Mesothelial cell of epicardium (in vitro differentiated cells): ENCODE measurements at regions not wholly inside any gene's neighbourhood (a gene's known extent, or its start where the extent isn't known, plus 50 kb on each side); places are given as distances from the start of the nearest gene placed in this dataset.

Experiments
- DNase-seq, 2 experiments: peaks; one replicate each; pipeline ENCODE4 v3.0.0; 2021; ENCODE audit warnings: low spot score in 2 of 2; ENCODE audit not compliant: unreplicated experiment in 2 of 2
- H3K27ac Mint-ChIP-seq: 2 replicates; pipeline ENCODE4 v1.8.0; 2021; ENCODE audit warnings: mixed read lengths
- H3K27me3 Mint-ChIP-seq: 2 replicates; pipeline ENCODE4 v1.8.0; 2021; ENCODE audit warnings: low read depth, mixed read lengths
- H3K36me3 Mint-ChIP-seq: 2 replicates; pipeline ENCODE4 v1.8.0; 2021; ENCODE audit warnings: mixed read lengths
- H3K4me1 Mint-ChIP-seq: 2 replicates; pipeline ENCODE4 v1.8.0; 2021; ENCODE audit warnings: mixed read lengths
- H3K4me3 Mint-ChIP-seq: 2 replicates; pipeline ENCODE4 v1.8.0; 2021; ENCODE audit warnings: mild to moderate bottlenecking, moderate library complexity, mixed read lengths
- H3K9me3 Mint-ChIP-seq: 2 replicates; pipeline ENCODE4 v1.8.0; 2021; ENCODE audit warnings: mixed read lengths
- TF ChIP-seq, protein P1 (sequence below): fragments of 200-600 bp; sonication (generic); IDR thresholded peaks from one replicate; pipeline ENCODE4 v1.5.0; 2021; ENCODE audit warnings: antibody characterized with exemption; ENCODE audit not compliant: unreplicated experiment

DNA sequence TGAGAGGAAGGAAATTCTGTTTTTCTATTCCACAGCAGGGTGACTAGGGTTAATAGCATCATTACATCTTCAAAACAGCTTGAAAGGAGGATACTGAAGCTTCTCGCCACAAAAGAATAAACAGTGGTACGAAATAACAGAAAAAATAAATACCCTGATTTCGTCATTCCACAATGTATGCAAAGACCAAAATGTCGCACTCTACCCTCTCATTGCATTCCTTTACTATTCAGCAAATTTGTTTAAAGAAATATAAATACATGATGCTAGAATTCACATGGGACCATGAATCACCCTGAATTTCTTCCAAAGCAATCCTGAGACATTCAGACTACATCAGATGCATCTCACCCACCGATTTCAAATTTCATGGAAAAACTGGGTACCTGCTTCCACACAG is 112.3 kb upstream of the TOP3B start:
- Mint-ChIP-seq H3K27ac (no peak overlapping the region), H3K4me1 (no peaks in the 10 kb centered on the region), H3K4me3 (no peak overlapping the region), H3K27me3 (peaks cover 91% of the 10 kb centered on the region), H3K9me3 (no peaks in the 10 kb centered on the region), H3K36me3 (no peaks in the 10 kb centered on the region)
- no peak for DNase-seq
- TF ChIP-seq, protein P1, sequence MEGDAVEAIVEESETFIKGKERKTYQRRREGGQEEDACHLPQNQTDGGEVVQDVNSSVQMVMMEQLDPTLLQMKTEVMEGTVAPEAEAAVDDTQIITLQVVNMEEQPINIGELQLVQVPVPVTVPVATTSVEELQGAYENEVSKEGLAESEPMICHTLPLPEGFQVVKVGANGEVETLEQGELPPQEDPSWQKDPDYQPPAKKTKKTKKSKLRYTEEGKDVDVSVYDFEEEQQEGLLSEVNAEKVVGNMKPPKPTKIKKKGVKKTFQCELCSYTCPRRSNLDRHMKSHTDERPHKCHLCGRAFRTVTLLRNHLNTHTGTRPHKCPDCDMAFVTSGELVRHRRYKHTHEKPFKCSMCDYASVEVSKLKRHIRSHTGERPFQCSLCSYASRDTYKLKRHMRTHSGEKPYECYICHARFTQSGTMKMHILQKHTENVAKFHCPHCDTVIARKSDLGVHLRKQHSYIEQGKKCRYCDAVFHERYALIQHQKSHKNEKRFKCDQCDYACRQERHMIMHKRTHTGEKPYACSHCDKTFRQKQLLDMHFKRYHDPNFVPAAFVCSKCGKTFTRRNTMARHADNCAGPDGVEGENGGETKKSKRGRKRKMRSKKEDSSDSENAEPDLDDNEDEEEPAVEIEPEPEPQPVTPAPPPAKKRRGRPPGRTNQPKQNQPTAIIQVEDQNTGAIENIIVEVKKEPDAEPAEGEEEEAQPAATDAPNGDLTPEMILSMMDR, result no peak

DNA sequence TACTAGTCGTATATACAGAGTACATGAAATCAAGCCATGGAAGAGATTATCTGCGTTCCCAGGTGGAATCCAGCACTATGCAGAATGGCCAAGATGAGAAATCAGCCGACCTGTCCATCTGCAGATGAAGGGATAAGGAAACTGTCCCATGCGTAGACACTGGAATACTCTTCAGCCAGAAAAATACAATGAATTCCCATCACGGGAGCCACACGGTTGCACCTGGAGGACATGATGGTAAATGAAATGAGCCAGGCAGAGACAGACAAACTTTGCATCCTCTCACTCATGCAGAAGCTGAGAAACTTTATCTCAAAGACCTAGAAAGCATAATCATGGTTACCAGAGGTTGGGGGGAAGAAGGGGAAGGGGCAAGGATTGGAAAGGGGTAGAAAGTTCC is 111.9 kb upstream of the TOP3B start:
- TF ChIP-seq, protein P1, result no peak
- H3K27ac Mint-ChIP-seq, result no peak overlapping the region
- H3K4me3 Mint-ChIP-seq, result no peak overlapping the region
- DNase-seq, result no peak
- H3K36me3 Mint-ChIP-seq, result no peaks in the 10 kb centered on the region
- H3K4me1 Mint-ChIP-seq, result no peaks in the 10 kb centered on the region
- peaks cover 92% of the 10 kb centered on the region for H3K27me3 Mint-ChIP-seq
- no peaks in the 10 kb centered on the region for H3K9me3 Mint-ChIP-seq

DNA sequence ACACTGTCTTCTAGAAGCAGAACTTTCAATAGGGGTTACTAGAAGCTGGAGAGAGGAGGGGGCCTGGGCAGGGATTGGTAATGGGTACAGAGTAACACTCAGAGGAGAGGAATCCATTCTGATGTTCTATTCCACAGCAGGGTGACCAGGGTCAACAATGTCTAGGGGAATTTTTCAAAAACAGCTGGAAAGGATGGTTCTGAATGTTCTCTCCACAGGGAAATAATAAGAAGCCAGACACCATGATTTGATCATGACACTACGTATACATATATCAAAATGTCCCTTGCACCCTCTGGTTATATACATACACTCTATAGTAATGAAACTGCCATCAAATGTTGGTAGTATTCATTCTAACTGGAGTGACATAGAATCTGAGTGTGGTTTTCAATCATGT is 111.2 kb upstream of the TOP3B start:
- H3K27me3 Mint-ChIP-seq, result peaks cover 93% of the 10 kb centered on the region
- H3K4me3 Mint-ChIP-seq, result no peak overlapping the region
- H3K4me1 Mint-ChIP-seq, result no peaks in the 10 kb centered on the region

DNA sequence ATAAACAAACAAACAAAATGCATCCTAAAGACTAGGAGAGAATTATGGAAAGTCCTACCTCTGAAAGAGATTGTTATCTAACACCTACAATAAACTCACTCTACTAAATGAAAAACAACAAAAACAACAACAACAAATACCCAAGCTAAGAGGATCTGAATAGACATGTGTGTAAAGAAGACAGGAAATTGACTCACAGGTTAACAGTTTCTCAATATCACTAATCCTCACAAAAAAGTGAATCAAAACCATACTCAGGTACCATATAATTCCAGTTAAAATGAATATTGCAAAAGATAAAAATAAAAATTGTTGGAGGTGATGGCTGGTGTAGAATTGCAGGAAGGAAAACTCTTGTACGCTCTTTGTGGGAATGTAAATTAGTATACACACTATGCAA is 110.4 kb upstream of the TOP3B start:
- H3K27ac Mint-ChIP-seq, result no peak overlapping the region
- H3K4me3 Mint-ChIP-seq, result no peak overlapping the region
- no peaks in the 10 kb centered on the region for H3K36me3 Mint-ChIP-seq
- peaks cover 93% of the 10 kb centered on the region for H3K27me3 Mint-ChIP-seq
- no peak for DNase-seq
- H3K4me1 Mint-ChIP-seq, result no peaks in the 10 kb centered on the region
- TF ChIP-seq, protein P1, result no peak
- H3K9me3 Mint-ChIP-seq, result no peaks in the 10 kb centered on the region

More for the DNA sequence above, 111.2 kb upstream of the TOP3B start:
- no peak overlapping the region for H3K27ac Mint-ChIP-seq
- no peak for DNase-seq
- no peaks in the 10 kb centered on the region for H3K9me3 Mint-ChIP-seq
- H3K36me3 Mint-ChIP-seq, result no peaks in the 10 kb centered on the region
- TF ChIP-seq, protein P1, result no peak

DNA sequence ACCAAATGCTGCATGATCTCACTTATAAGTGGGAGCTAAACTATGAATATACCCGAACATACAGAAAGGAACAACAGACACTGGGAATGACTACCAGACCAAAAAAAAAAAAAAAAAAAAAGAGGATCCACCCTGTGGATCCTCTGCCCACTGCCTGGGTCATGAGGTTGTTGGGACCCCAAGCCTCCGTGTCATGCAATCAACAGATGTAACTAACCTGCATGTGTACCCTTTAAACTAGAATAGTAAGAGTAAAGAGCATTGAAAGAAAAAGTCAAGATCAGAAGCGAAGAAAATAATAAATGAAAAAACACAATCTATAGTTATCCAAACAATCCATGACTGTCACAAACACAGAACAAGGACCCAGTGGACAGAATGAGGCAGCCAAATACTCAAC is 109.5 kb upstream of the TOP3B start:
- TF ChIP-seq, protein P1, result no peak
- Mint-ChIP-seq H3K27ac (no peak overlapping the region), H3K4me3 (no peak overlapping the region), H3K9me3 (no peaks in the 10 kb centered on the region), H3K36me3 (no peaks in the 10 kb centered on the region), H3K4me1 (no peaks in the 10 kb centered on the region), H3K27me3 (peaks cover 86% of the 10 kb centered on the region)
- no peak for DNase-seq

DNA sequence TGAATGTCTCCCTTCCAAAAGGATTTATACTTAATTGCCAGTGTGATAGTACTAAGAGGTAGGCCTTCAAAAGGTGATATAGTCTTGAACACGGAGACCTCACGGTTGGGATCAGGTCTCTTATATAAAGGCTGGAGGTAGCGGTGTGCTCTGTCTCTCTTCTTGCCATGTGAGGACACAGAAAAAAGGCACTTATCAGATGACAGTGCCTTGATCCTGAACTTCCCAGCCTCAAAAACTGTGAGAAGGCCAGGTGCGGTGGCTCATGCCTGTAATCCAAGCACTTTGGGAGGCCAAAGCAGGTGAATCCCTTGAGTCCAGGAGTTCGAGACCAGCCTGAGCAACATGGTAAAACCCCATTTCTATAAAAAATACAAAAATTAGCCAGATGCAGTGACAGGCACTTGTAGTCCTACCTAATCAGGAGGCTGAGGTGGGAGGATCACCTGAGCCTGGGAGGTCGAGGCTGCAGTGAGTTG is 108.9 kb upstream of the TOP3B start:
- TF ChIP-seq, protein P1, result no peak
- Mint-ChIP-seq H3K4me1 (no peaks in the 10 kb centered on the region), H3K36me3 (no peaks in the 10 kb centered on the region), H3K27ac (no peak overlapping the region), H3K27me3 (peaks cover 86% of the 10 kb centered on the region), H3K9me3 (no peaks in the 10 kb centered on the region), H3K4me3 (no peak overlapping the region)
- DNase-seq, result no peak
